ENCODE measurements at regions not wholly inside any gene's neighbourhood (a gene's known extent, or its start where the extent isn't known, plus 50 kb on each side); places are given as distances from the start of the nearest gene placed in this dataset.

DNA sequence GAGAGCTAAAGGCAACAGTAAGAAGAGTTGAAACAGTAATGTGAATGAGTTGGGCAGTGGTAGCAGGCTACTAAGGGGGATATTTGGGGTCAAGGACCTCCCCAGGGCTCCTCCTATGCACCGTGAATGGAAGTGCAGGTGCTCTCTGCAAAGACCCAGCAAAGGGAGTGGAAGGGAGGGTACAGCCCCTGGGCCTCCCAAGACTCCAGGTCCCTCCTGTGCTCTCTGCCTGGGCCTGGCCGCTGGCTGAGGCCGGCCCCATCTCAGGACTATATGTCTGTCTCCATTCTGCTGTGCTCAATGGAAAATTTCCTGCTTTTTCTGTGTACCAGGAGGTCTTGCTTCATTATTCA, 372.1 kb upstream of the MKI67 start:
- no peak for DNase-seq

DNA sequence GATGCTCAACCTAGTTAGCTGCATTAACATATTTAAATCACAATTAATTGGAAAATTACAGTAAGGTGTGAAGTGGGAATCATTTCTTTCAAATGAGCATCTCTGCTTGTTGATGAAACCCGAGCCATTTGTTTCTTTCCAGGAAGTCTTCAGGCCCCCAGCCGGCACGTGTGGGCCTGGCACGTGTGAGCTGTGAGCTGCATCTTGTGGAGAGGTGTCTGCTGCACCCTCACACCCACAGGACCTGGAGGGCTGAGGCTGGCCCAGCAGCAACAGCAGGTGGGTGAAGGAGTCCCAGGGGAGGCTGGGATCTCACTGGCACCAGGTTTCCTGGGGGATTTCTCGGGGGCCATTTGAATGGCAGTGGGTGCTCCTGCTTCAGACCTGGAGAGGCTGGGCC, 372.5 kb upstream of the MKI67 start:
- no peak for DNase-seq

DNA sequence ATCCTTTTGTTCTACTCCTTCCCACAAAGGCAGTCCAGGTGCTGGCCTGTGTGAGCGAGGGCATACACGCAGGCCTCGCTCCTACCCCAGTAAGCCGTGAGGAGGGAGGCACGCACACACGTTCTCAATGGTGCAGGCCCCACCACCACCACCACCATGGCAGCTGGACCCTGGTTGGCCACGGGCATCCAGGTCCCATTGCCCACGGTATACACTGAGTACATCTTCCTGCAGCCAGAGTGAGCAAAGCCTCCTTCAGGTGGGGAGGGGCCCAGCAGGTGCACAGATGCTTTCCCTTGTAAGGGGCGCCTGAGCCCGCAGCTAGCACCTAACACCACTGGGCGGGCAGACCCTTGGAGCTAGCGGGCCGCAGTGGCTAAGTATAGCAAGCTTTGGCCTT, 373.3 kb upstream of the MKI67 start:
- DNase-seq: no peak

DNA sequence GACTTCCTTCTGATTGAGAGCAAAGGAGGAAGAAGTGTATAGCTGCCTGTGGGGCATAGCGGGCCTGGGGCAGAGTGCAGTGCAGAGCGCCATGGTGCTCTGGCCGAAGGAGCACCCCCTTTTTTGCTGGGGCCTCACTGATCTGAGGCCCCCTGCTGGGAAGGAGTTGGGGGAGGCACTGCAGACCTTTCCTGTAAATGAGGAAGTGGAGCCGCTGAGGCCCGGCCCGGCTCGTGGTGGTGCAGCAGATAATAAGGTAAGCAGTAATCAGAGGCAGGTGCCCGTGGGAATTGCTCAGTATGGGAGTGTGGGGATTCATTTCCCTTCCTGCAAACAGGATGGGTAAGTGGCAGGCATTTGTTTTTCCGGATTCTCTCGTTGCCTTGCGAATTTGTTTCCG, 373.7 kb upstream of the MKI67 start:
- DNase-seq: no peak

DNA sequence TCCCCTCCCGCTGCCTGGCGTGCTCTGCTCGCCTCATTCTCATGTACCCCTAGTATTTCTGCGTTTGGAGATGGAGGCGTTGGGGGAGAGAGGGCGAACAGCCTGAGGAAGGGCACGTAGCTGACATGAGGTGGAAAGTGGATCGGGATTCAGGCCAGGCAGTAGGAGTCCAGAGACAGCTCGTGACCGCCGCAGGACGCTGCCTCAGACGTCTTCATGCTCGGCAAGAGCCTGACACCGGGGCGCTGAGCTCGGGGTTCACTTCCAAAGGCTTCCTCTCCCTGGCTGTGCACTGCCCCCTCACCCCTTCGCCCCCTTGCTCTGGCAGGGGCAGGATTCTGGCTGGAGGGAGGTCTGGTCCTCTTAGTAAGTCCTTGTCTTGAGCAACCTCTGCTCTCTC, 374.4 kb upstream of the MKI67 start:
- no peak for DNase-seq

DNA sequence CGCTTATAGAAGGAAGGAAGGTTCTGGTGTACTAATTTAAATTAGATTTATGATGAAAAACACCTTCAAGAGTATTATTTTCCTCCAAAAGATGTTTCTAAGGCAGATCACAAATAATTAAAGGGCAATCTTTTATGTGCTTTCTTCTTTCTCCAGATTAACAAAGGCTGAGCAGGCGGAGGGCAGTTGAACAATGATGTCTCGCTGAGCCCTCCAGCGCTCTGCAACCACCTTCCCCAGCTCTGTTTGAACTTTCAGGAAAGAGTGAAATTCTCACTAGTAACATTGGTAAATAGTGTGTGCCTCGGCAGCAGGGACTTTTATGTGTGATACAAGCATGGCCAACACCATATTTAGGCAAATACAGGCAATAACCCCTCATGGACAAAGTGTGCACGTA, 379.1 kb upstream of the MKI67 start:
- DNase-seq: no peak

DNA sequence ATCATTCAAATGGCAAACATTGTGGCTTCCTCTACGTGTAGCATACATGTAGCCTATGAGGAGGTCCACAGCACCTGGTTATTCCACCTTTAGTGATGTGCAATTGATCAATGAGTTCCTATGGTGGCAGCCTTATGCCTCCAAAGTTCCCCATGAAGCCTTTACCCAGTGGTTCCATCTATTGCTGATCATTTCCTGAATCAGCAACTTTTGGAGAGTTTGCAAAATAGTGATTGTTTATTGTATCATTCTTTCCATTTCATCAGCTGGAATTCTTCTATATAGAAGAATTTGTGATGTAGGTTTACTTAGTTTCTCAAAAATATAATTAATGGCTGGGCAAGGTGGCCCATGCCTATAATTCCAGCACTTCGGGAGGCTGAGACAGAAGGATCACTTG, 380.2 kb upstream of the MKI67 start:
- DNase-seq: no peak

DNA sequence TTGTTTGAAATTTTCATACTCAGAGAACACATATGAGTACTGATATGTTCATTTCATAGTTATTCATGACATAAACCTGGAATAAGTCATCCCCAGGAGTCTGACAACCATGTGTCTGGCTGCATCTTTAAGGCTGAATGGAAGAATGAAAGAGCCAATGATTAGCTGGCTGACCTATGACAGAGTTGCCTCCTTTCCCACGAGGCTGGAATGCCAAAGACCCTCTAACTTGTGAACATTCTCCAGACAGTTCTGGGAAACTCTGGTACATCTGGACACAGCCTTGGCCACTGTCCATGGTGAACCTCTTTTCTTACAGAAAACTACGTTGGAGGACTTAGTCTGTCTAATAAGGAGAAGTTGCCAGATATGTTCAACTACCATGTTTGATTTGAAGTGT, 380.8 kb upstream of the MKI67 start:
- DNase-seq: no peak

DNA sequence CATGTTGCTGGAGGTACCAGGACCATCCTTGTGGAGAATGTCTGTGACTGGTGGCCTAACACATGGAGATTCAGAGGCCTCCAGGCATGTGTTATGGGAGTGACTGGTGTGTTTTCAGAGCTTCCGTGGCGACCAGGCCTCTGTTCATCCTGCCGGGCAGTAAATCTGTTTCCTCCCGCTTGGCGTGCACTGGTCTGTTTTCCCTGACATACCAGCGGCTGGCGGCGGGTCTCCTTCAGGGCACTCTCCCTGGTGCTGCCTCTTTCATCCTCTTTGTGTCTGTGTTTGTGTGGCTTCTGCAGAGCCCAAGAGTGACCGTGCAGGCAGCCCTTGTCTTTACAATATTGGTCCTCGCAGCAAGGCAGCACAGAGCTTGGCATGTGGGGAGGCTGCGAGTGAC, 385.1 kb upstream of the MKI67 start:
- no peak for DNase-seq

DNA sequence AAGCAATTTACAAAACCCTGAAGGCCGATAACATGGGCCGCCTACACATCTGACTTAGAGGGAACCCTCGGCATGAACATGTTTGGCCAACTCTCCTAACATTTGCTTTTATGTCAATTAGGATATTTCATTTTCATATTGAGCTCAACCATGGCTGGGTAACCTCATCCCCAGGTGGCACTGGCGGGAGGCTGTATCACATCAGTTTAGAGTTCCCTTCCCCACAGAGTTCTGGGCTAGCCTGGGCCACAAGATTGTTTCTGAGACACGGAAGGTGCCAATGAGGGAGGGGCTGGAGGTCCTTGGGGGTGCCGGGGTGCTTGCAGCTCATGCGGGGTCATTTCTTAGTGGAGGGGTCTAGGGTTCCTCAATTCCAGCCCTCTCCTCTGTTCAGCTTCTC, 386.5 kb upstream of the MKI67 start:
- DNase-seq: no peak

DNA sequence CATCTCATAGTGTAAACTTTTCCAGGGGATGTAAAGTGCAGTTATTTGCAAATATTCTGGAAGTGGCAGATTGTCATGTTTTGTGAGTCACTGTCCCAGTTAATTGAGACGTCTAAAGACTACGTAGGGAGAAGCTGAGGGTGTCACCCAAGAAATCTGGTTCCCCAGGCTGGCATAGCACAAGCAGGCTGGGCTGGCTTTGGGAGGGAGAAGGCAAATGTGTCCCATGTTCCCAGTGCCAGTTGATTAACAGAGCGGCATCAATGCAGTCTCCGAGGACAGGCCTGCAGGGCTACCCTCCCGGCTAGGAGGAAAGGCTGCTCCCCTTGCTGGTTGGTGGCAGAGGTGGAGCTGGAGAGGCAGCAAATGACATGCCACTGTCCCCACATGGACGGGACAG, 388.3 kb upstream of the MKI67 start:
- no peak for DNase-seq

DNA sequence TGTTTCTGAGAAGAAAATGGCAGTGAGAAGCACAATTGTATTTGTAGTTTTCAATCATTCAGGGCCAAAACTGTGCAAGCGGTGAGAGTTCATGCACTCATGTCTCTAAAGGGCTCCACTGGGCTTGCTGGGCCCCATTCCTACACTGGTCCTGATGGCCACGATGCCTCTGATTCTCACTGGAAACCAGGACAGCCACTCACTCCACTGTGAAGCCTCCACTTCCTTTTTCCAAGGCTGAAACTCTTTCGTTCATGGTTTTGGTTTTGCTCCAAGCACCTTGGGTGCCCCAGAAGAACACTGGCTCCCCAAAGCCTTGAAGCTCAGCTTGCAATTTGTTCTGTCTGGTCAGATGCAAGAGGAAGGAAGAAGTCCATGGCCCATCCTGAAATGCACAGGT, 390.0 kb upstream of the MKI67 start:
- no peak for DNase-seq

DNA sequence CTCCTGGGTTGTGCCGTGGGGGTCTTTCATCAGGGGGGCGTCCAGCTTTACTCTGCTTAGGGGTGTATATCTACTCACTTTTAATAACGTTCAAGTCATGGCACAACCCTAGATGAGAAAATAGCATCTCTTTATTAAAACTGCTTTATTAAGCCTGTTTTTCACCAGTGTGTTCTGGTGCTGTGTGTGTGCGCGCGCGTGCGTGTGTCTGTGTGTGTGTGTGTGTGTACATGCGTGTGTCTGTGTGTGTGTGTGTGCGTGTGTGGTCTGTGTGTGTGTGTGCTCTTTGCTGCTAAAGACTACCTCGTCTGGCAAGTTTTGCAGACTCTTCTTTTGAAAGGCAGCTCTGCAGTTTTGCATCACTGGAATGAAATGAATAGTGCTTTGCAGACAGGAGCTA, 390.9 kb upstream of the MKI67 start:
- no peak for DNase-seq

DNA sequence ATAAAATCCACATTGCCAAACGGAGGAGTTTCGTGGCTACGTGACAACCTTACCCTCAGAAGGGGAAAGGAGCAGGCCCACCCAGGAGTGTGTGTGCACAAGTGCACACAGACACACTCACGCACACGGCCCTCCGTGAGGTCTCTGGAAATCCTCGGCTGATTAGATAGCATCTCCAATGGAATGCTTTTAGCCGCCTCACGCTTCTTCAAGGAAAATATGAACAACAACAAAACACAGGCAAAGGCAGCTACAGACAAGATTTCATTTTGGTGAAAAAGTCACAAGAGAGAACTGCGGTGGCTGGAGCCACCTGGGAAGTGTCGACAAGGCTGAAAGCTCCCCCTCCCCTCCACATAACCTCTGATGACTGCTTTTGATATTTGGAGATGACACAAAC, 391.8 kb upstream of the MKI67 start:
- DNase-seq: no peak

DNA sequence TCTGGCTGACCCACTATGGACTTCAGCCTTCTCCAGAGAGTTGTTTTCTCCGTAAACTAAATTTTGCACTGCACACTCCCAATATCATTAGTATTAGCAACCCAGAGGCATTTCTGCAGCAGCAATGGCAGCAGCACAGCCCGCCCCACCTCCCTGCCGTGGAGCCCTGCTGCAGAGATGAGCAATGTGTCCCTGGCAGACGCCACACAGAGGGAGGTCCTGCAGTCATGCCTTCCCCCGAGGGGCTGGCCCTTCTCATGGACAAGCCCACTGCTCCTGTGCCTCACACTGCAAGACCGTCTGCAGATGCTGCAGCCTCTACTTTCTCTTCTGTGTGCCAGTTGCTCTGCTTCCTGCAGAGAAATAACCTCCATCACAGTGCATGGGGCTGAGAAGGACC, 393.4 kb upstream of the MKI67 start:
- no peak for DNase-seq

DNA sequence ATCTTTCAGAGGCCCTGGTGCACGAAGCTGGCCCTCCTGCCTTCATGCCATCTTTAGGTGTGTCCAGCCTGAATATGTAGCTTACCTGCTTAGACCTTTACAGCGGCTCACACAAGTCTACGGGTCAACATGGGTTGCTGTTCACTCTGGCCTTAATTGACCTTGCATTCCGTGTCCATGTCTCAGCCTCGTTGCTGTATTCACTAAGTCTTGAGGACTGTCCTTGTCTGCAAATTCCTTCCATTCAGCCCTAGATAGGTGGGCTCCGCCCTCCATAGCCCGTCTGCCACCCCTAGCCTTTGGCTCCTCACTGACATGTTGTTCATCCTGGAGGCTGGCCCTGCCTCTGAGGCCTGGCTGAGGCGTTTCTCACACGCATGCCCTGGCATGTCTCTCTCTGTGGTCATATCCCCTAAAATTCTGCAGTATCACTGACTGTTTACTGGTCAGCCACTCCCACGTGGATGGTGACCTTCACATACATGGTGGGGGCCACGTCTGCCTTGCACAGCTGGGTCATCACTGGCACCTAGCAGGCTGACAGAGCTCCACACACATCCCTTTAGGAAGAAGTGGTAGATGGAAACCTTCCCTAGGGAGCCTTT, 394.1 kb upstream of the MKI67 start:
- DNase-seq: no peak

DNA sequence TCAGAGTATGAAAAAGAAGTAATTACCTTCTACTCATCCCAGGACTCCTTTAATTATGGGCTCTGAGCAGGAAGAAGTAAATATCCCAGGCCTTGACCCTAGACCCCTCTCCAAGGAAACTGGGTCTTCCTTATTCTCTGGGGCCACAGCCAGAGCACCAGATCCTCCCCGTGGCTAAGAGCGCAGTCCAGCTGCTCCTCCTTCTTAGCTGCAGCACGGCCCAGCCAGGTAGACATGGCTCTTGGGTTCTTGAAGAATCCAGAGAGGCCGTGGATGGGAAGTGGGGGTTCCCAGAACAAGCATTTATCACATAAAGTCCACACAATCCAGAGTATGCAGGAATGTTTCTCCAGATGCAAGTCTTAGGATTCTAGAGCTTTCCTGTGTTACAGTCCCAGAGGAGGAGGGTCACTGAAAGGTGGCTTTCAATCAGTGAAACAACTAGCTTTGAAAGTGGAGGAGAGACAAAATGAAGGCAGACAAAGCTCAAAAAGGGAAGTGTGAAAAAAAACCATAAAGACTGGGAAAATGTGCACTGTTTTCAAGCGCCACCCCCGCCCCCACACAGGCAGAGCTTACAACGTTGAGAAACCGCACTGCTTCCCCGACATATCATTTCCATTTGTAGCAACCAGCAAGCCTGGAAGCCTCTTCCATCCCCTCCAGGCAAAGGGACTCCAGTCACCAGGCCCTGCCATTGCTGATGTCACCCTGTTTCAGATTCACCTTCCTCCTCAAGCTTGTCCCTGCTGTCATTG, 396.5 kb upstream of the MKI67 start:
- DNase-seq: no peak

DNA sequence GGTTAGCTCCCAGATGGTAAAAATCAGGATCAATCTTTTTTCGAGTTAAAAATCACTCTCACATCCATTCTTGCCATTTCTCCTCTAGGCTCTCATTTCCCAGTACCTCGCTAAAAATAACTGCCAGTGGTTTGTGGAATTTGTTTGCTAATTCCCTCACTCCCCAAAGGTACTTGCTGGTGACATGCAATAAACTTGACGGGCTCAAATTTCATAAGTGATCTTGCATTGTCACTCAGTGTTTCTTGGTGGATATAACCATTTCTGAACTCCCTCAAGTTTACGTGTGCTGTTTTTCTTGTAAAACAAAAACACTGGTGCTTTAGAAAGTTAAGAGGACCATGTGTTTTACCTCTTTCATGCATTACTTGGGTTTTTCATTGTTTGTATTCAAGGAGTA, 399.2 kb upstream of the MKI67 start:
- no peak for DNase-seq

DNA sequence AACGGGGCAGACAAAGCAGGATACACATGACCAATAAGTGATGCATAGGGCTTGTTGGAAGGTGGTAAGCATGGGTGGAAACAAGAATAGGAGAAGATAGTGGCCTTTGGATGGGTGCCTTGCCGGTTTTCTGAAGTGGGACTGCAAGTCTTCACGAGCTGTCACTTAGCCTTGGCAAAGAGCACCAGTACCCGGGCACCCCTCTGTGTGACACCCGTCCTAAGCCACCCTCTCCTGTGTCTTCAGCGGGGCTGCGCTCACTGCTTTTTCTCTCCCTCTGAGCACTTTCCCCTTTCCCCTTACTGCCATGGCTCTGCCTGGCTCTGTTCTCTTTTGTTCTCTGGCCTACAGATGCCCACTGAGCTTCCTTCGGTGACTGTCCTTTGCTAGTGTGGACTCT, 399.7 kb upstream of the MKI67 start:
- DNase-seq: no peak

DNA sequence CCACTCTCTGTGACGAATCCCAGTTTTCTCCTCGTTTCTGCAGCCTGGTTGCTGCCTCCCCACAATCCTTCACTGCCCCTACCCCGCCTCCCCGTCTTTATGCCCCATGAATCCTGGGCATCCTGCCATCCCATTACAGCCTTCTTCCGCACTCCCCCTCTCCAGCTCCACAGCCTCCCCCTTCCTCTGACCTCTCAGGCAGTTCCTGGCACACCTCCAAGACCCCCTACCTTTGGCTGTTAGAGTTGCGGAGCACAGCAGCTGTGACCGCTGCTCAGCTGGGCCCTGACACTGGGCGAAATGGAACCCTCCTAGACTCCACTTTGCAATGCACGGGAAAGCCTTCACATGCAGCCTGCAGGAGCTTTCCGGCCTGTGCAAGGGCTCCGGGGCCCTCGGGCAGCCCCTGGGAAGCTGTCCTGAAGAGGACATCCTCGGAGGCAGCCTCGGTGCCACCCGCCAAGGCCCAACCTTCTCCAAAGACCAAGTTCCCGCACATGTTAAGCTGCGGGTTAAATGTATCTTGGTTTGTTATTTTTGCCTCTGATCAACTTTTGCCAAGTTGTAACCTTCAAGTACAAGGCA, 400.7 kb upstream of the MKI67 start:
- DNase-seq: peak; percentile 90

DNA sequence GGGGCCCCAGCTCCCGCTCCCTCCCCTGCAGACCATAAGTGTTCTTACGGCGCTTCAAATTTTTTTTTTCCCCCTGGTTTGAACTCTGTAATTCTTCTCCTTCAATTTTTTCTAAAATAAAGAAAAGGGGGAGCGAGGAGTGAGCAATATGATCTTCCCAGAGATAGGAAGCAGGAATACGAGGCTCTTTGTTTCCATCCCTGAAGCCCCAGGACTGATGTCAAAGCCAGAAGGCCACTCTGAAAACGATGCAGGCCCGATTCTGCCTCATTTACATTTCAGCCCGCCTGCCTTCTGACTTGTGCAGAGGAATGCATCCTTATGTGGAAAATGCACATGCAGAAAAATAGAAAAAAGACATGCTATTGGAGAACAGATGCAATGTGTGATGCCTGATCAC, 401.5 kb upstream of the MKI67 start:
- DNase-seq: no peak

DNA sequence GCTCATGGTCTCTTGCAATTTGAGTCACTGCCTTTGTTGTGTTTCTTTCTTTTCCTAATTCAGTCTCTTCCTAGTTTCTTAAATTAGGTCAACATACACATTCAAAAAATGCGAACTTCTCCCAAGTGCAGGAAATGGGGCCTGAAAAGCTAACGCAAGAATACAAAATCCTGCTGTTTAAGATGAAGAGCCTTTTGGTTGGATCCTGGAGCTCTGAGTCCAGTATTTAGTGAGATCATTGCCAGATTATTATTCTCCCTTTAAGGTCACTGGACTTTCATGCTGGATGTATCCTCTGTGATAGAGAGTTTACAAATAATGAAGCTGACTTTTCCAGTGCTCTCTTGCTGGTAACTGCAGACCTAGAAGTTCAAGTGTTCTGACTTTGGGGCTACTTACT, 401.9 kb upstream of the MKI67 start:
- DNase-seq: no peak

DNA sequence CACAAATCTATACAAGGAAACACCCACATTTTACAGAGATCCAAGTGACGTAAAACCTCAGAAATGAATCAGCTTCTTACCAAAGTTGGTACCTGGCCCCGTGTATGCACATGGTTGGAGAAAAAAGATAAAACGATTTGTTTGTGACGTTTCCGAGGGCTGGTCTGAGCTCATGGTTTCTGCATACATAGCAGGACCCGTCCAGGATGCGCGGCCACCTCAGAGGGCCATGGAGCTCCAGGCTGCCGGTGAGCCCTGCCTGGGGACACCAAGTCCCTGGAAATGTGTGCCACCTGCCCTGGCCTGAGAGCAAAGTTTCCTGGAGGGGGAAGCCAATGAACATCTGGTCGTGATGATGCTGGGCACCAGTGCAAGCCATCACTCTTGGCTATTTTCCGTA, 402.6 kb upstream of the MKI67 start:
- DNase-seq: no peak

DNA sequence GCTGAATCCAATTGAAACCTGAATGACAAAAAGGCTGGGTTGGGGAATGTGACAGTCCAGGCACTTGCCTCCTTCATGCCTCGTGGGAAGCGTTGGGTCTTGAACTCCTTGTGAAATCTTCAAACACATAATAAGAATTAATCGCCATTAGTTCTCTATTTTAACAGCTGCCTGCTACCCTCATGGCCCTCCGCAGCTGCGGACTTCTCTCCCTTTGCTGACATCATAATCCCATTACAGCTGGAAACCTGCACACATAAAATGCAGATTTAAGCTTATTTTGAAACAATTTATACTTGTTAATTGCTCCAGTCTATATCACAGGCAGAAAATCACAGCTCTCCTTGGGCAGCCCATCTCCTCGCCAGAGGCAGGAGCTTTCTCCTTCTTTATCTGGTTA, 403.0 kb upstream of the MKI67 start:
- DNase-seq: no peak
